ENCODE measurements at regions not wholly inside any gene's neighbourhood (a gene's known extent, or its start where the extent isn't known, plus 50 kb on each side); places are given as distances from the start of the nearest gene placed in this dataset.

GRCh38 chrX:140848800-140849199 lies 139.2 kb downstream of the LINC00632 start:
- FAIRE-seq, result no peak

GRCh38 chrX:140860718-140861117 lies 141.7 kb upstream of the SPANXB1 start:
- FAIRE-seq, result no peak
- no peak for DNase-seq (ENCODE audit: low spot score)

More at GRCh38 chrX:140848800-140849199, 139.2 kb downstream of the LINC00632 start:
- no peak for DNase-seq (ENCODE audit: low spot score)

DNA sequence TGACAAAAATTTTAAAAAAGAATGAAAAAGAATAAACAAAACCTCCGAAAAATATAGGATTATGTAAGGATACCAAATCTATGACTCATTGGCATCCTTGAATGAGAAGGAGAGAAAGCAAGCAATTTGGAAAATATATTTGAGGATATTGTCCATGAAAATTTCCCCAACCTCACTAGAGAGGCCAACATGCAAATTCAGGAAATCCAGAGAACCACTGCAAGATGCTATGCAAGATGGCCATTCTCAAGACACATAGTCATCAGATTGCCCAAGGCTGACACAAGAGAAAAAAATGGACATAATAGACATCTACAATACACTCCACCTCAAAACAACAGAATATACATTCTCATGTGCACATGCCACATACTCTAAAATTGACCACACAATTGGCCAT lies 135.9 kb upstream of the SPANXB1 start:
- no peak for DNase-seq (ENCODE audit: low spot score)
- FAIRE-seq, result no peak

DNA sequence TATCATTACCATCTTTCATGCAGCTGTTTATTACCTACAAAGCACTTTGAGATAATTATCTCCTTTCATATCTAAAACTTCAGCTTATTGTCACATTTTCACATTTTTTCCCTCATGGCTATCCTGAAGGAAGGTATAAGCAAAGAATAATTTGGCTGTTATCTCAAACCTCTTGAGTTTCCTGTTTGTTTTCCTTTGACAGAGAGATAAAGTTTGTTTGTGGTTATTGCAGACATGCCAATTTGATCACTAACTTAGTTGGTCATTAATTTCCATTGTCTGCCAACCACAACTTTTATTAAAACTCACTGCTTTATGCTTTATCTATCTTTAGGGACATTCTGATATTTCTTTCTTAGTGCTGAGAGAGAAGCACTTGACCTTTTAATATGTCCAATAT lies 89.8 kb upstream of the SPANXB1 start:
- DNase-seq (ENCODE audit: low spot score), result no peak
- no peak for FAIRE-seq

DNA sequence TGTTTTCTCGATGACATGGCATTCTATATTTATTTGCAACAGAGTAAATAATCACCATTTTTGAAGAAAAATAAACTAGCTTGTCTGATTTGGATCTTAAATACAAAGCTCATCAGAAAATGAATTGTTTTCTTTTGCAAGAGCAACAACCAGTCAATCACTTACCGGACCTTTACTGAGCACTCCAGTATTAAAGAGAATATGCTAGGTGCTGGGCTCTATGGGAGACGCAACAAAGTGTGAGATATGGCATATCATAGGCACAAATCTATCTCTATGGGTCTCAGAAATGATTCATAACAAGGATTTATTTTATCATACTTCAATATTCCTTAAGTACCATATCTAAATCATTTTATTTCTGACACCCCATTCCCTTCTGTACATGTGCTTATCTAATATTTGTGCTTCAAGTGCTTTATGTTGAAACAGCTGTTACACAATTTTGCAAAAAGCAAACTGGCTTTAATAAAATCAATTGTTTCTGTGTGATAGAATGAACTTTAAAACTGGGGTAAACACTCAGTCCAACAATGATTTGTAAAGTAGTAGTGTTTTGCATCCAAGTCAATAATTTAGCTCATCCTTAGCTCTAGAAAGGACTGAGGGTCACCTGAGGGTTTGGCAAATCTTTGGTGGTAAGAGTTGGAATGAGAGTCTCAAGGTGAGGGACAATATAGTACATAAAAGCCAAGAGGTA lies 88.4 kb upstream of the SPANXB1 start:
- no peak for DNase-seq (ENCODE audit: low spot score)
- no peak for FAIRE-seq

DNA sequence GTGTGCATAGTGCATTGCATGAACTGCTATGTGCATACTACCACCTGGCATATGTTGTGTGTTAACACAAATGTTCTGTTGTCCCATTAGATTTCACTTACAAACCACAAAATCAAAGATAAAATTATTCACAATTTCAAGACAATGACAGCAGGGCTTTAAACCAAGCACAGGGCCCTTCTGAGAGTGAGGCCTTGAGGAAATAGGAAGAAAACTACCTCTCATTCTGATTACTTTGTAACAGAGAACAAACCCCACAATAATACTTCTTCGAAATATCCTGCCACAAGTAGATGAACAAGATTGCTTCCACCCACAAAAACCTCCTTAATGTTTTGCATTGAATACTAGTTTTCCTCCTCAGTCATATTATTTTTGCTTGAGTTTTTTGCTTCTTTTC lies 85.5 kb upstream of the SPANXB1 start:
- no peak for DNase-seq (ENCODE audit: low spot score)
- FAIRE-seq, result no peak

- FAIRE-seq (no peak), DNase-seq (ENCODE audit: low spot score) (no peak)
These were observed 84.9 kb upstream of the SPANXB1 start for GRCh38 chrX:140917354-140918115.

DNA sequence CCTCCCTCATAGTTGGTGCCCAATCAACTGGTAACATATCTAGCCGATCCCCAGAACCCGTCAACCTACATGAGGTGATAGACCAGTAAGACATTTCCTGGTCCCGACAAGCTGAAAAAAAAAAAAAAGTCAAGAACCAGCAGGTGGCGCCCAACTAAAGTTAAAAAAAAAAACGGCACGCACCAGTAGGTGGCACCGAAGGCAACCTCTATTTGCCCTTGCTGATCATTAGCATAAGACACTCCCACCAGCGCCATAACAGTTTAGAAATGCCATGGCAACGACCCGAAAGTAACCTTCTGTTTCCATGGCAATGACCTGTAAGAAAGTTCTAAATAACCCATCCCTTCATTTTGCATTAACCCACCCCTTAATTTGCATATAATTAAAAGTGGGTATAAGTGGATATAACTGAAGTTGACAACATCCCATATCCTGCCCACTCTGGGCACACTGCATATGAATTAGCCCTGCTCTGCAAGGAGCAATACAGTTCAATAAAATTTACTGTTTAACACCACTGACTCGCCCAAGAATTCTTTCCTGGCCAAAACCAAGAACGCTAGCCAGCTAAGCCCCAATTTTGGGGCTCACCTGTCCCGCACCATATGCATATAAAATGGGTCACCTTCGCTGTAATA lies 83.9 kb upstream of the SPANXB1 start:
- FAIRE-seq, result no peak
- DNase-seq (ENCODE audit: low spot score), result peak; percentile 13

- DNase-seq (ENCODE audit: low spot score) (no peak), FAIRE-seq (no peak)
These were observed 82.0 kb upstream of the SPANXB1 start for GRCh38 chrX:140920416-140920815.

DNA sequence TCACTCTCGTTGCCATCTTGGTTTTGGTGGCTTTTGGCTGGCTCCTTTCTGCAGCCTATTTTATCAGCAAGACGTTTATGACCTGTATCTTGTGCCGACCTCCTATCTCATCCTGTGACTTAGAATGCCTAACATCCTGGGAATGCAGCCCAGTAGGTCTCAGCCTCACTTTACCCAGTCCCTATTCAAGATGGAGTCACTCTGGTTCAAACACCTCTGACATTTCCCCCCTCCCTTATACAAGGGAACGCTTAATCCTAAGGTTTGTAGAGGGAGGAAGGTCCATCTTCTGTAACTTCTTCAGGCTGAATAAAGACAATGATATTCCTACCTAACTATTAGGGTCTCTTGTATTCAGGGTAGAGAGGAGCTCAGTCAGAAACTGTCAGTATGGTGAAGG lies 79.3 kb upstream of the SPANXB1 start:
- FAIRE-seq (no peak), DNase-seq (ENCODE audit: low spot score) (no peak)

- FAIRE-seq, result no peak
- DNase-seq (ENCODE audit: low spot score), result no peak
These were observed 73.7 kb upstream of the SPANXB1 start for GRCh38 chrX:140928739-140929138.

DNA sequence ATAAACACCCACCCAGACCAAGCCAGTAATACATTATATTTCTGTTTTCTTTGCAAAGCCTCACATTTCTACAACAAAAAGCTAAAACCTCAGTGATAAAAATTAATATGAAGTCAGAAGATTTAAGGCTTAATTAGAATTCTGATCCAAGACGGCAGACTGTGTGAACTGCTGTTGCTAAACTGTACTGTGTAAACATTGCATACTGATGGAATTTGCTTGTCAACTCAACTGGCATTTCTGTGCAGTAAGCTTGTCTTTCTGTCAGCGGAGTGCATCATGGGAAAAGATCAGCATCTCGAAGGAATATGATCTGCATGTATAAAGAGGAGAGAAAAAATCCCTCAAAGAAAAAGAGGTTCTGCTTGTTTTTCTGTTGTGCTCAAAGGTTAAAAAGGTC lies 69.4 kb upstream of the SPANXB1 start:
- DNase-seq (ENCODE audit: low spot score) (no peak), FAIRE-seq (no peak)

- FAIRE-seq (no peak), DNase-seq (ENCODE audit: low spot score) (no peak)
These were observed 68.3 kb upstream of the SPANXB1 start for GRCh38 chrX:140933874-140934655.

- DNase-seq (ENCODE audit: low spot score) (no peak), FAIRE-seq (no peak)
These were observed 58.9 kb upstream of the SPANXB1 start for GRCh38 chrX:140943513-140943912.

GRCh38 chrX:140944710-140945109 lies 57.7 kb upstream of the SPANXB1 start:
- DNase-seq (ENCODE audit: low spot score) (no peak), FAIRE-seq (no peak)

DNA sequence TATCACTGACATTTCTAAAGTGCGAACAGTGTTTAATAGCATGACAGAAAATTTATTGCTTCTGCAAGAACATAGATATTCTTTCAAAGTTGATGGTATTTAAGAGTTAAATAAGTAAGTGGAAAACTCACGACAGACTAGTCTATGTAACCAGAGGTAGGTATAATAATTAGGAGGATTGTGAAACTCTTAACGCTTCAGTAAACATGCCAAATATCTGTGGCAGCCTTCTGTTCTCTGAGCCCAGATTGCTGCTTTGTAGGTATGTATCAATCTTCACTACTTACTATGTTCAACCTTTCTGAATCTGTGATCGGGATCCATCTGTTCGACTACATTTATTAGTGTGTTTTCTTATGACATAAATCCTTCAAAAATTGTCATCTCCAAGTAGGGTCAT lies 53.6 kb upstream of the SPANXB1 start:
- FAIRE-seq, result no peak

DNA sequence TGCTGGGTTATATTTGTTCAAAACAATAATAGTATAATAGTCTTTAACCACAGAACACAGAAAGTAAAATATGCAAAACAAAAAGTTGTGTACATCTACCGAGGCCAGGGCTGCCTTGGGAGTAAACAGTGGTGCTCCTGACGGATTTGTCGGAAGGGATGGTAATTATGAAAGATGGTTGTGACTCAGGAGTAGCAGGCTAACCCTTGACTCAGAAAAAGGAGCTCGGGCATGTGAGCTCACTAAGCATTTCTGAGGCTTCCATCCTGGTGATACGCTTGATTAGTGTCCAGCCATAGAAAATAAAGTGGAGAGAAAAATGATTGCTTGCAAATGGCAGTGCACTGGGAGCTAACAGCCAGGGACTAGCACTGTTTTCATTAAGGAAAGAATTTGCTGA lies 53.2 kb upstream of the SPANXB1 start:
- FAIRE-seq (no peak), DNase-seq (ENCODE audit: low spot score) (no peak)

More for the DNA sequence above, 53.6 kb upstream of the SPANXB1 start:
- DNase-seq (ENCODE audit: low spot score), result no peak

All from urothelium cell line (cell line).